Astrocyte (in vitro differentiated cells and primary cell): ENCODE measurements at regions not wholly inside any gene's neighbourhood (a gene's known extent, or its start where the extent isn't known, plus 50 kb on each side); places are given as distances from the start of the nearest gene placed in this dataset.

ENCODE experiments used
- DNase-seq: peaks from one replicate; pipeline ENCODE4 v3.0.0-alpha.2; 2010; ENCODE audit warnings: low read depth
- FAIRE-seq: peaks from 2 replicates; lab custom pipeline; 2011; peaks lifted over from hg19 to GRCh38; lab: Jason Lieb, UNC
- H2AFZ ChIP-seq: 2 replicates; pipeline ENCODE4 v1.6.0; 2012; ENCODE audit warnings: low read depth, low read length, inconsistent platforms
- H3K27ac ChIP-seq: 2 replicates; pipeline ENCODE4 v1.5.1; 2011; ENCODE audit warnings: low read depth, low read length, inconsistent platforms
- H3K27me3 ChIP-seq: 2 replicates; pipeline ENCODE4 v1.6.0; 2011; ENCODE audit warnings: low read length, inconsistent platforms; ENCODE audit not compliant: insufficient read depth
- H3K36me3 ChIP-seq: 2 replicates; pipeline ENCODE4 v1.5.1; 2011; ENCODE audit warnings: low read length, inconsistent platforms; ENCODE audit not compliant: insufficient read depth
- H3K4me1 ChIP-seq: 2 replicates; pipeline ENCODE4 v1.5.1; 2011; ENCODE audit warnings: low read length, inconsistent platforms; ENCODE audit not compliant: insufficient read depth
- H3K4me2 ChIP-seq: 2 replicates; pipeline ENCODE4 v1.6.0; 2012; ENCODE audit warnings: low read length, inconsistent platforms
- H3K4me3 ChIP-seq: 2 replicates; pipeline ENCODE4 v1.5.1; 2011; ENCODE audit warnings: low read depth, mild to moderate bottlenecking, low read length, inconsistent platforms; ENCODE audit not compliant: insufficient read depth
- H3K79me2 ChIP-seq: 2 replicates; pipeline ENCODE4 v1.6.0; 2012; ENCODE audit warnings: mild to moderate bottlenecking, low read length, inconsistent platforms; ENCODE audit not compliant: insufficient read depth
- H3K9ac ChIP-seq: 2 replicates; pipeline ENCODE4 v1.6.0; 2012; ENCODE audit warnings: mild to moderate bottlenecking, low read length, inconsistent platforms
- H3K9me3 ChIP-seq: 2 replicates; pipeline ENCODE4 v1.5.1; 2012; ENCODE audit warnings: low read depth, mild to moderate bottlenecking, low read length, inconsistent platforms; ENCODE audit not compliant: insufficient read depth
- H4K20me1 ChIP-seq: 2 replicates; pipeline ENCODE4 v1.6.0; 2012; ENCODE audit warnings: low read length, inconsistent platforms; ENCODE audit not compliant: insufficient read depth
- H3K27ac Mint-ChIP-seq: one replicate; pipeline ENCODE4 v1.8.0; 2021; ENCODE audit warnings: mild to moderate bottlenecking, mixed read lengths; ENCODE audit not compliant: unreplicated experiment
- H3K27me3 Mint-ChIP-seq: one replicate; pipeline ENCODE4 v1.8.0; 2021; ENCODE audit warnings: low read depth, mixed read lengths; ENCODE audit not compliant: unreplicated experiment
- H3K36me3 Mint-ChIP-seq: one replicate; pipeline ENCODE4 v1.8.0; 2021; ENCODE audit warnings: low read depth, mixed read lengths; ENCODE audit not compliant: unreplicated experiment
- H3K4me1 Mint-ChIP-seq: one replicate; pipeline ENCODE4 v1.8.0; 2021; ENCODE audit warnings: low read depth, mixed read lengths; ENCODE audit not compliant: unreplicated experiment
- H3K4me3 Mint-ChIP-seq: one replicate; pipeline ENCODE4 v1.8.0; 2021; ENCODE audit warnings: mild to moderate bottlenecking, moderate library complexity, mixed read lengths; ENCODE audit not compliant: unreplicated experiment
- H3K9me3 Mint-ChIP-seq: one replicate; pipeline ENCODE4 v1.8.0; 2021; ENCODE audit warnings: mild to moderate bottlenecking, mixed read lengths; ENCODE audit not compliant: unreplicated experiment
- EZH2 ChIP-seq: IDR thresholded peaks from 2 replicates; pipeline ENCODE4 v1.6.1; 2012; ENCODE audit warnings: mild to moderate bottlenecking, low read length, inconsistent platforms; ENCODE audit not compliant: insufficient read depth
- TF ChIP-seq, protein P1 (sequence below): IDR thresholded peaks from 2 replicates; pipeline ENCODE4 v1.5.1; 2011; ENCODE audit warnings: low read depth, mild to moderate bottlenecking, inconsistent platforms, low read length, moderate library complexity; ENCODE audit not compliant: insufficient read depth

DNA sequence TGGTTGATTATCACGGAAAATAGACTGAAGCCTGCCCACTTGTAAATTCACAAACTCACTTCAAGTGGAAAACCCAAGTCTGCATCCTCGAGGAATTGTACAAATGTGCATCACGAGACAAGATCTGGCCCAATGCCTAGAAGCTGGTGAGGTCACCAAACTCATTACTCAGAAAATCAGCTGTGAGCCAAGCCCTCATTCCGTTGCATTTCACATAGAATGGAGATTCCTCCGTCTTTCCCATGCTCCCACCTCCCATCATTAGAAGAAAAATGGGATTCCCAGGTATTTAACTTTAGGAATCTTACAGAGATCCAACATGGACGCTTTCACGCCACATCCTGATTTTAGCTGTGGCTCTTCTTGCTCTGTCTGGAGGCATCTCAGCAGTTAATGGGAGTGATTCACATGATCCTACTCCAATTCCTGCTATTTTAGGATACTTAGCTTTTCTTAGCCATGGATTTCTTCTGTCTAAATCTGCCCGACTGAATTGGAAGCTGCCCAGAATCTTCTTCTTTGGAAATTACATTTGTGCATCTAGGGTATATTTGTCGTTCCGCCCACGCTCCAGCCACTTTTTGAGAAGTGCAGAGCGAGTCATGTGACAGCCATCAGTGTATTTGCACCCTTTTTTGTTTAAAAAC lies 68.7 kb upstream of the STMND1 start:
- peak overlapping the region; percentile 47 for H3K4me3 ChIP-seq
- no peaks in the 10 kb centered on the region for H4K20me1 ChIP-seq
- peak overlapping the region; percentile 49 for H3K27ac Mint-ChIP-seq
- H3K4me2 ChIP-seq: peak overlapping the region; percentile 84
- no peaks in the 10 kb centered on the region for H3K36me3 ChIP-seq
- no peaks in the 10 kb centered on the region for H3K27me3 ChIP-seq
- H3K9ac ChIP-seq: peak overlapping the region; percentile 79
- H3K36me3 Mint-ChIP-seq: no peaks in the 10 kb centered on the region
- H3K9me3 Mint-ChIP-seq: peaks cover 6% of the 10 kb centered on the region
- TF ChIP-seq, protein P1, sequence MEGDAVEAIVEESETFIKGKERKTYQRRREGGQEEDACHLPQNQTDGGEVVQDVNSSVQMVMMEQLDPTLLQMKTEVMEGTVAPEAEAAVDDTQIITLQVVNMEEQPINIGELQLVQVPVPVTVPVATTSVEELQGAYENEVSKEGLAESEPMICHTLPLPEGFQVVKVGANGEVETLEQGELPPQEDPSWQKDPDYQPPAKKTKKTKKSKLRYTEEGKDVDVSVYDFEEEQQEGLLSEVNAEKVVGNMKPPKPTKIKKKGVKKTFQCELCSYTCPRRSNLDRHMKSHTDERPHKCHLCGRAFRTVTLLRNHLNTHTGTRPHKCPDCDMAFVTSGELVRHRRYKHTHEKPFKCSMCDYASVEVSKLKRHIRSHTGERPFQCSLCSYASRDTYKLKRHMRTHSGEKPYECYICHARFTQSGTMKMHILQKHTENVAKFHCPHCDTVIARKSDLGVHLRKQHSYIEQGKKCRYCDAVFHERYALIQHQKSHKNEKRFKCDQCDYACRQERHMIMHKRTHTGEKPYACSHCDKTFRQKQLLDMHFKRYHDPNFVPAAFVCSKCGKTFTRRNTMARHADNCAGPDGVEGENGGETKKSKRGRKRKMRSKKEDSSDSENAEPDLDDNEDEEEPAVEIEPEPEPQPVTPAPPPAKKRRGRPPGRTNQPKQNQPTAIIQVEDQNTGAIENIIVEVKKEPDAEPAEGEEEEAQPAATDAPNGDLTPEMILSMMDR: no peak
- TF ChIP-seq EZH2: no peak
- H3K27ac ChIP-seq: peak overlapping the region; percentile 90
- peaks cover 5% of the 10 kb centered on the region for H3K27me3 Mint-ChIP-seq
- FAIRE-seq (peak; percentile 93), DNase-seq (peak; percentile 95)
- no peaks in the 10 kb centered on the region for H3K9me3 ChIP-seq
- H2AFZ ChIP-seq: peak overlapping the region; percentile 55
- H3K79me2 ChIP-seq: no peaks in the 10 kb centered on the region
- H3K4me1 Mint-ChIP-seq: peaks cover 24% of the 10 kb centered on the region
- H3K4me3 Mint-ChIP-seq: no peak overlapping the region
- H3K4me1 ChIP-seq: peaks cover 22% of the 10 kb centered on the region

DNA sequence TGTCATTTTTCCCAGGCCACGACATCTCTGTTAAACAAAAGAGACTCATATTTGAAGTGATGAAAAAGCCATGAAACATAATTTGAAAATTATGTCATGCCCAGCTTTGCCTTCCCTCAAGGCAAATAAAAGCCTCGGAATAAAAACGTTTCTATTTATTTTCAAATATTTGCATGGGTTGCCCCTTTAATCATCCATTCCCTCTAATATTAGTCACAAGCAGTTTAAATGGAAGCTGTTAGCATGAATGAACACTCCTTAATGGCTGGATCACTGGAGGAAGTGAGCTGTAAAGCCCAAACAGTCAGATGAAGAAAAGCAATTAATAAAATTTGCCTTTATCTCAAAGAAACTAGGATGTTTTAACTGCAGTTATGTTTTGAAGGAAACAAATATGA lies 69.3 kb upstream of the STMND1 start:
- H3K36me3 ChIP-seq: no peaks in the 10 kb centered on the region
- Mint-ChIP-seq H3K4me1 (peaks cover 24% of the 10 kb centered on the region), H3K27ac (peak overlapping the region; percentile 92), H3K9me3 (peaks cover 6% of the 10 kb centered on the region), H3K36me3 (no peaks in the 10 kb centered on the region), H3K4me3 (no peak overlapping the region), H3K27me3 (peaks cover 5% of the 10 kb centered on the region)
- peak; percentile 81 for DNase-seq
- TF ChIP-seq, protein P1: no peak
- no peak for TF ChIP-seq EZH2
- no peaks in the 10 kb centered on the region for H3K27me3 ChIP-seq
- H3K4me3 ChIP-seq: peak overlapping the region; percentile 47
- no peaks in the 10 kb centered on the region for H4K20me1 ChIP-seq
- H3K9ac ChIP-seq: peak overlapping the region; percentile 79
- H3K4me1 ChIP-seq: peaks cover 22% of the 10 kb centered on the region
- H3K4me2 ChIP-seq: peak overlapping the region; percentile 84
- H3K79me2 ChIP-seq: no peaks in the 10 kb centered on the region
- FAIRE-seq: peak; percentile 37
- H2AFZ ChIP-seq: no peak overlapping the region
- no peaks in the 10 kb centered on the region for H3K9me3 ChIP-seq
- H3K27ac ChIP-seq: peak overlapping the region; percentile 90

DNA sequence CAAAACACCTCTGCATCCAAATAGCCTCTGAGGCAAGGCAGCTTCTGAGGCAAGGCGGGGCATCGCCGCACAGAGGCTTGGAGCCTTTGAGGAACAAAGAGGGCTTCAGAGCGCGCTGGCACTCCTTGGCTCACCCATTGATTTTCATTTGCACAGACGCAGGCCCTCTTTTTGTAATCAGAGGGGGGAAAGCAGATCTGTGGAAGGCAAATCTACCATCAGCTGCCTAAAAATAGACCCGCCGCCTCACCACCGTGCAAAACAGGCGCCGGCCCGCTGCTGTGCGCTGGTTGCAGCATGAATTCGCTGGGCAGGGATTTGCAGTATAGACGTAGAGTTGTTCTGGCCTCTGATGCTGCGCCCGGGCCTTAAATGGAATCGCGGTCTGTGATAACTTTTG lies 69.9 kb upstream of the STMND1 start:
- H3K27ac Mint-ChIP-seq: peak overlapping the region; percentile 92
- TF ChIP-seq EZH2: no peak
- TF ChIP-seq, protein P1: no peak
- peaks cover 7% of the 10 kb centered on the region for H3K27me3 Mint-ChIP-seq
- H3K9me3 Mint-ChIP-seq: peaks cover 6% of the 10 kb centered on the region
- H2AFZ ChIP-seq: peak overlapping the region; percentile 70
- peaks cover 22% of the 10 kb centered on the region for H3K4me1 ChIP-seq
- peaks cover 26% of the 10 kb centered on the region for H3K4me1 Mint-ChIP-seq
- H4K20me1 ChIP-seq: no peaks in the 10 kb centered on the region
- DNase-seq: no peak
- no peaks in the 10 kb centered on the region for H3K79me2 ChIP-seq
- peak overlapping the region; percentile 47 for H3K4me3 ChIP-seq
- no peaks in the 10 kb centered on the region for H3K27me3 ChIP-seq
- peak overlapping the region; percentile 79 for H3K9ac ChIP-seq
- peak overlapping the region; percentile 84 for H3K4me2 ChIP-seq
- no peak overlapping the region for H3K4me3 Mint-ChIP-seq
- peak overlapping the region; percentile 90 for H3K27ac ChIP-seq
- no peak for FAIRE-seq
- no peaks in the 10 kb centered on the region for H3K9me3 ChIP-seq
- no peaks in the 10 kb centered on the region for H3K36me3 ChIP-seq
- H3K36me3 Mint-ChIP-seq: no peaks in the 10 kb centered on the region
